ENCODE measurements at regions not wholly inside any gene's neighbourhood (a gene's known extent, or its start where the extent isn't known, plus 50 kb on each side); places are given as distances from the start of the nearest gene placed in this dataset.

GRCh38 chr12:89762498-89763170, 54.0 kb upstream of the ATP2B1 start:
- no peaks in the 10 kb centered on the region for H3K4me1 ChIP-seq
- no peak overlapping the region for H3K4me3 ChIP-seq
- TF ChIP-seq CTCF (IDR thresholded peaks at IDR 0.05; ENCODE audit: borderline replicate concordance): no peak
- intact Hi-C loops (cut with micrococcal nuclease): no loop called here
- no peak overlapping the region for H3K27ac ChIP-seq (replicated peaks)
- DNase-seq: no peak
- peaks cover 7% of the 10 kb centered on the region for H3K27me3 ChIP-seq (ENCODE audit: low read depth)
- H3K36me3 ChIP-seq: no peaks in the 10 kb centered on the region
- H3K9me3 ChIP-seq (replicated peaks): no peaks in the 10 kb centered on the region

- no peak overlapping the region for H3K4me3 ChIP-seq
- no peaks in the 10 kb centered on the region for H3K36me3 ChIP-seq
- no peak for DNase-seq
- no peaks in the 10 kb centered on the region for H3K4me1 ChIP-seq
- TF ChIP-seq CTCF (IDR thresholded peaks at IDR 0.05; ENCODE audit: borderline replicate concordance): no peak
- intact Hi-C loops (cut with micrococcal nuclease): no loop called here
- H3K27ac ChIP-seq (replicated peaks): no peak overlapping the region
- H3K9me3 ChIP-seq (replicated peaks): no peaks in the 10 kb centered on the region
- H3K27me3 ChIP-seq (ENCODE audit: low read depth): peaks cover 7% of the 10 kb centered on the region
Measured at GRCh38 chr12:89760783-89761182, 52.1 kb upstream of the ATP2B1 start.

Data from left ventricle myocardium inferior (tissue), 1 donor.